IPS-18a (cell line): ENCODE measurements at regions not wholly inside any gene's neighbourhood (a gene's known extent, or its start where the extent isn't known, plus 50 kb on each side); places are given as distances from the start of the nearest gene placed in this dataset.
"Not testable (repeated sequence)": the region's sequence is repeated elsewhere in the genome, so short reads cannot be mapped to it uniquely, and the experiment has no call there.

Experiments used
- H3K27ac ChIP-seq: one replicate; pipeline ENCODE4 v1.5.1; 2013; ENCODE audit warnings: low read length
- H3K27me3 ChIP-seq: one replicate; pipeline ENCODE4 v1.6.1; 2013; ENCODE audit warnings: mild to moderate bottlenecking, low read length; ENCODE audit not compliant: control insufficient read depth, insufficient read depth
- H3K36me3 ChIP-seq: one replicate; pipeline ENCODE4 v1.6.1; 2013; ENCODE audit warnings: low read depth, low read length; ENCODE audit not compliant: control insufficient read depth
- H3K4me1 ChIP-seq: one replicate; pipeline ENCODE4 v1.6.1; 2013; ENCODE audit warnings: low read depth, low read length; ENCODE audit not compliant: control insufficient read depth
- H3K4me3 ChIP-seq: one replicate; pipeline ENCODE4 v1.5.1; 2013; ENCODE audit warnings: low read length
- H3K9ac ChIP-seq: one replicate; pipeline ENCODE4 v1.6.1; 2013; ENCODE audit warnings: mild to moderate bottlenecking, low read length, moderate library complexity
- H3K9me3 ChIP-seq: one replicate; pipeline ENCODE4 v1.6.1; 2013; ENCODE audit warnings: low read depth, low read length; ENCODE audit not compliant: control insufficient read depth

DNA sequence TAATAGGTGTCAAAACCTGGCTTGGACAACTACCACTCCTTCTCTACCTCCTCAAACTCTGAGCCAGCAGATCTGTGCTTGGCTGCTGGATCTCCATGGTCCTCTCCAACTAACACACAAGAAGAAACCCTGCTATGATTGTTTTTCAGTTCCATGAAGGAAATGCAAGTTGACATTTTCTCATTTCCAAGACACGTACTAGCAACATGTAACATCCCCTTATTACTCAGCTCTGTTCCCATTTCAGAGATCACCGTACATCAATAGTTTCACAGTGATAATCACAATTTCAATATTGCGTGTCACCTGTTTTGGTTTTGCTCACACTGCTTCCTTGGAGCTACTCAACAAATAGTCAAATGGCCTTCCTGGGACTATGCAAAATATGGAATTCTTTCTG is 544.6 kb upstream of the DEFB115 start:
- not testable (repeated sequence) for H3K36me3 ChIP-seq, H3K9me3 ChIP-seq, H3K4me1 ChIP-seq, H3K4me3 ChIP-seq, H3K27me3 ChIP-seq, H3K9ac ChIP-seq, H3K27ac ChIP-seq

DNA sequence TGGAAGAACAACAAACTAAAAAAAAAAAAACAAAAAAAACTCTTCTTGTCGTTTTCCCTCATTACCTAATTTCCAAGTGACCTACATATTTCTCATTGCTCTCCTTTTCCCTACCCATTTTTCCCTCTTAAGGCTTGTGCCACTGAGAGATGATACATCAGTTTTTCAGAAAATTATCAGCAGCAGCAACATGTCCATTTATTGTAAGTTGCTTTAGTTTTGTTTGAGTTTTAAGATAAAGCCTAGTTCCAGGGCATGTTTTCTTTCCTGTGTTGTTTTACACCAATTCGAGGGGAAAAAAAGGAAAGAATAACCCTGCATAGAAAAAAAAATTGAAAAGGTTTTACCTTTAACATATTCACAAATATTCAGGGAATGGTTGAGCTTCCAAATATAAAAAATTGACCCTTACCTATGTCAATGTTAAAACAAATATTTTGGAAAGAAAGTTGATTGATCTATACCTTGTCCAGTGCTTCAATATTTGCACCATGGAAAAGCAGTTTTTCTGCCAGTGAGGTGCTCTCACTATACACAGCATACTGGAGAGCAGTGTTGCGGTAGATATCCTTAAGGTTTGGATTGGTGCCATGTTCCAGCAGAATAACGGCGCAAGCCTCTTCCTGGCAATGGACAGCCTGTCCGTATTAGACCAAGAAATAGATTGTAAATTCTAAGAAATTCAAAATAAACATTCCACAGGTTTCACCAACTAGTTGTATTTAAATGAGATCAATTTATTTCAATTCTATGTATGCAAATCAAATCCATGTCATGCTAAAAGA is 537.9 kb upstream of the DEFB115 start:
- H3K4me3 ChIP-seq, H3K9me3 ChIP-seq, H3K27me3 ChIP-seq, H3K9ac ChIP-seq, H3K27ac ChIP-seq, H3K4me1 ChIP-seq, H3K36me3 ChIP-seq: not testable (repeated sequence)

DNA sequence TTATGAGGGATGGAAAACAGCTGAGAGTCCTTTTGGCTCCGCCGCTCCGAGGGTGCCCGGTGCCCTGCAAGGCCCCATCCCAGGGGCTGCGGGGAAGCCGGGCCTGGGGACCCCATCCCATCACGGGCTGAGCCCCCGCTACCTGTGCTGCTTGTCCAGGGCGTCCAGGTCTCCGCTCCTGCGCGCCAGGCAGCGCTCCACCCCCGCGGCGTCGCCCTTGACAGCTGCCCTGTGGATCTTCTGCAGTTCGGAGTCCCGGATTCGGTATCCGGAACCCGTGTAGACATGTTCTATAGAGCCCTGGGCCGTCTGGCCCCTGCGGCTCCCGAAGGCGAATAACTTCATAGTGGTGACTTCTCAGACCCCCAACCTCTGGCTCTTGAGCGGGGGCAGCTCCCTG is 534.0 kb upstream of the DEFB115 start:
- H3K27me3 ChIP-seq, H3K9me3 ChIP-seq, H3K36me3 ChIP-seq, H3K9ac ChIP-seq, H3K4me1 ChIP-seq, H3K27ac ChIP-seq: not testable (repeated sequence)
- peak overlapping the region; percentile 59 for H3K4me3 ChIP-seq

DNA sequence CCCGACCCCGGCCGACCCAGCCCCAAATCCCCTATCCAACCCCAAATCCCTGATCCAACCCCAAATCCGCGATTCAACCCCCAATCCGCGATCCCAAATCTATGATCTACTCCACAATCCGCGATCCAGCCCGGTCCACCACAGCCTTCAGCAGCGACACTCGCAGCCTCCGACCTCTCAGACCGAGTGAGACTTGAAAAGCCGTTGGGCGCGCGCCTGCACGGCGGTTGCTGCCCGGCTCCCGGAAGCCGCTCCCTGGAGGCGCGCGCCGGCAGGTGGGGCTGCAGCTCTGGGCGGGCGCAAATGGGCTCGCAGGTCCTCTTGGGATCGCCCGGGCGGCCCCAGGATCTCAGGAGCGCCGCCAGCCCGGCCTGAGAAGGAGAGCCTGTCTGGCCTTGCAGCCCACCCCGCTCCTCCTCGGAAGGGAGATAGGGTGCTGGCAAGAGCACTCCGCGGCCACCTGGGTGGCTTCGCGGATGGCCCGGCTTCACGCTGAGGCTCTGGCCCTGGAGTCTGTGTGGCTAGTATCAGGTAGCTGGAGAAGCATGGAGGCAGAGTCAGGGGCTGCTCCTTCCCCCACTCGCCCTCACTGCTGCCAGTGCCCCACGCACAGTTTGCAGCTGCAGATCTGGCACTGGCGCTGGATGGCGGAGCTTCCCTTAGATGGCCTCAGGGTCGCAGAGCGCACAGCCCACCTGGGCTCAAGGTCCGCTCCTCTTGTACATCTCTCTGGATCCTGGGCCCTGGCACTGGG is 533.4 kb upstream of the DEFB115 start:
- not testable (repeated sequence) for H3K27ac ChIP-seq, H3K27me3 ChIP-seq, H3K4me1 ChIP-seq, H3K36me3 ChIP-seq, H3K9ac ChIP-seq, H3K9me3 ChIP-seq
- H3K4me3 ChIP-seq, result peak overlapping the region; percentile 59

DNA sequence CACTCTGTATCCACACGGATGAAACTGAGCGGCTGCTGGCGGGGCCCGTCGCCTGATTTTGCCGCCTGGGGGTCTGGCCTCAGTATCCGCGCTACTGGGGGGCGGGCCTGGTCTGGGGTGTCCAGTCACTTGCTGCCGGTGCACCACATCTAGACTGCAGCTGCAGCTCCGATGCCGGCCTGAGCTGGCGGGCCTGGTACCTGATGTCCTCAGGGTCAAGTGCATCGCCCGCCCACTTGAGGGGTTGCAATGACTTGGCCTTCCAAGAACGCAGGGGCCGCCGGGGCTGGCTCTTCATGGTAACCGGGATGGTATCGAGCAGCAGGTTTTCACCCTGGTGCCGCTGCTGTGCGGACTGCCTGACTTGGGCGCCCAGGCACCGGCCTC is 532.8 kb upstream of the DEFB115 start:
- peak overlapping the region; percentile 59 for H3K4me3 ChIP-seq
- H3K36me3 ChIP-seq, H3K27me3 ChIP-seq, H3K9me3 ChIP-seq, H3K27ac ChIP-seq, H3K9ac ChIP-seq, H3K4me1 ChIP-seq: not testable (repeated sequence)

DNA sequence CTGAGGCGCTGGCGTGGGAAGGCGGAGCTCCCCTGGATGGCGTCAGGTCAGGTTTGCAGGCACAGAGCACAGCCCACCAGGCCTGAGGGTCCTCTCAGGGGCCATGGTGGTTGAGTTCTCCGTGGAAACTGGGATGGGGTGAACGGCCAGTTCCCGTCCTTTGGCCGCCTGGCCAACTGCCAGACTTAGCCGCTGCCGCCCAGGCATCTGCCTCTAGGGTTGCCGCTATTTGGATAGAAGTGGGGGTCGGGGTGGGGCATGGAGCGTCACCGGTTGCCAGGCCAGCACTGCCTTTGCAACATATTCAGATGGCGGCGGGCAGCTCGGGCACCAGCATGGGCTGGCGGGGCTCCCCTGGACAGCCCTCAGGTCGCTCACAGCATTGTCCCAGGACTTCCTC is 532.3 kb upstream of the DEFB115 start:
- not testable (repeated sequence) for H3K36me3 ChIP-seq, H3K9me3 ChIP-seq, H3K4me3 ChIP-seq, H3K27ac ChIP-seq, H3K27me3 ChIP-seq, H3K9ac ChIP-seq, H3K4me1 ChIP-seq

DNA sequence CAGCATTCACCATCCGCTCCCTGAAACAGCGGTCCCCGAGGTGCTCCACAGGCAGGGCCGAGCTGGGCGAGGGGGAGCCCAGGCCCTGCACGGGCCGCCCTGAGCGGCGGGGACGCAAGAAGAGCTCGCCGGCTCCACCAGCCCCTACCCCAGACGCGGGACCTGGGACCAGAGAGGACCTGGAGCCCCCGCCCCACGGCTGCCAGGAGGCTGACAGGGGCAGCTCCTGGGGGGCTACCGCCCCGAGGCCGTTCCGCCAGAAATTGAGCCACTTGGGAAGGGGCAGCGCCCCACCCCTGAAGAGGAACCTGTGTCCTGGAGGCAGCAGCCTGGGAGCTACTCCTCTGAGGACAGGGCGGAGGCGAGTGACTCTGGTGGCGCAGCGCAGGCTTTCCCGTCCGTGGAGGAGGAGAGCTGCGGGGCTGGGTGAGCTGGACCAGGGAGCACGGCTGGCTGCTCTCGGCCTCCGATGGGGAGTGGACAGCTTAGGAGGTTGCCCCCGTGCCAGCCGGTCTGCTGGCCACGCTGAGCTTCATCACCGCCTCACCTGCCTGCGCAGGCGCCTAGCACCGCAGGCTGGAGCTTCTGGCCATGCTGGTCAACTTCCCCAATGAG is 529.1 kb upstream of the DEFB115 start:
- not testable (repeated sequence) for H3K9me3 ChIP-seq, H3K9ac ChIP-seq, H3K36me3 ChIP-seq, H3K27ac ChIP-seq, H3K4me1 ChIP-seq, H3K4me3 ChIP-seq, H3K27me3 ChIP-seq
